ENCODE measurements at regions not wholly inside any gene's neighbourhood (a gene's known extent, or its start where the extent isn't known, plus 50 kb on each side); places are given as distances from the start of the nearest gene placed in this dataset.

DNA sequence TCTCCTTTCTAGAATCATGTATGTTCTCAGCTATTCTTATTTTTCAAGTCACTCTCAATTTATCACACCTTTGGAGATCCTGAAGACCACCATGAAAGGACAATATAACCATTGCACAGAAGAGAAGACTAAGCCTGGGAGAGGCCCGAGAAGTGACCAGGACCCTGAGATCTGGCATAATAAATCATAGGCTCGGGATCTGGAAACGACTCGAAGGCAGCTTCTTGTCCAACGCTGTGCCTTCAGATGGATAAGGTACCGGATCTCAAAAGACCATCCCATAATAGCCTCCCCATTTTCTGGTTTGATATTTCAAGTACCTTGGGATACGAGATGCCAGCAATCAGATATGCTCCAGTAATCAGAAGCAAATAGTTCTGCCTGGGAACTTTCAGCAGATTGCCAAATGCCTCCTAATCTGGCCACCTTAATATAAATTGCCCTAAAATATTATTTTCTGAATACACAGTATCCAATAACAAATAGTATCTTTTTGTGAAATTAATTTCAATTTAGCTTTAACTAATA, 179.2 kb upstream of the ZMIZ1 start:
- Histone ChIP-seq H3K27ac (ENCODE audit: low read depth, low read length) (no peak overlapping the region), H3K9me3 (ENCODE audit: insufficient read depth, low read depth, low read length) (peaks cover 15% of the 10 kb centered on the region), H3K36me3 (ENCODE audit: insufficient read depth, low read length) (no peaks in the 10 kb centered on the region), H3K27me3 (ENCODE audit: insufficient read depth, low read length) (0 out of 2 replicates have a peak, but pooled peaks cover 3% of the 10 kb centered on the region), H3K4me1 (ENCODE audit: insufficient read depth, low read length) (0 out of 2 replicates have a peak, but pooled peaks cover under 1% of the 10 kb centered on the region), H3K4me3 (ENCODE audit: low read length) (no peak overlapping the region), H3K9ac (ENCODE audit: low read depth, low read length) (no peak overlapping the region)
- WGBS = 93% methylated on average over 7 of the region's 7 CpGs

DNA sequence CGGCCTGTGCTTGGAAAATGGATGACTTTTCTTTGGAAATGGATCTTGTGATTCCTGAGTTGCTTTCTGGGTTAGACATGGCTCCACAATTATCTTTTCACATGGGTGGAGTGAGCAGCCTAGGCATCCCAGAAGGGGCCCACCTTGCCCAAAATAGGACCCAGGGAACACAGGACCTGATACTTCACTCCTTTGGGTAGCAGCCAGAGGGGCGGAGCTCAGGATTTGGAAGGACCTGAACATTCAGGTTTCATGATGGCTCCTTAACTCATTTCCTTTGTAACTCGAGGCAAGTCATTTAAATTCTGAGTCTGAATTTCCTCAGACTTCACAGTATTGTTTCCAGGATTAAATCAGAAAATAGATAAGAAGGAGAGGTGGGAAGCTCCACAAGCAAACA, 178.3 kb upstream of the ZMIZ1 start:
- H3K9me3 ChIP-seq (ENCODE audit: insufficient read depth, low read depth, low read length) = peaks cover 13% of the 10 kb centered on the region
- 78% methylated on average over 3 of the region's 3 CpGs for WGBS

DNA sequence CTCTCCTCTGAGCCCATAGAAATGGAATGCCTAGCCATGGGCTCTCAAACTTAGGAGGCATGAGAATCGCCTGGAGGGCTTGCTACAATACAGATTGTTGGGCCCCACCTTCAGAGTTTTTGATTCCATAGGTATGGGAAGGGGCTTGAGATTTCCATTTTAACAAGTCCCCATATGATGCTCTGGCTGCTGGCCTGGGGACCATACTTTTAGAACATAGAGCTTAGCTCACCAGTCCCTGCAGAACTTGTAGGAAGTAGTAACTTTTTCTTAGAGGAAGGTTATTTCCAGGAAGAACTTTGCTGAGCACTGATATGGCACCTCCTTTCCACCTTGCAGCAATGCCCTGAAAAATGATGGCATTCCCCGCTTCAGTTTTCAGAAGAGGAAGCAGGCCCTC, 177.0 kb upstream of the ZMIZ1 start:
- 95% methylated on average over 2 of the region's 2 CpGs for WGBS
- Histone ChIP-seq H3K36me3 (ENCODE audit: insufficient read depth, low read length) (no peaks in the 10 kb centered on the region), H3K4me3 (ENCODE audit: low read length) (no peak overlapping the region)

More for the DNA sequence above, 178.3 kb upstream of the ZMIZ1 start:
- Histone ChIP-seq H3K27ac (ENCODE audit: low read depth, low read length) (no peak overlapping the region), H3K27me3 (ENCODE audit: insufficient read depth, low read length) (0 out of 2 replicates have a peak, but pooled peaks cover 3% of the 10 kb centered on the region), H3K9ac (ENCODE audit: low read depth, low read length) (no peak overlapping the region), H3K4me3 (ENCODE audit: low read length) (no peak overlapping the region), H3K36me3 (ENCODE audit: insufficient read depth, low read length) (no peaks in the 10 kb centered on the region), H3K4me1 (ENCODE audit: insufficient read depth, low read length) (peaks cover 9% of the 10 kb centered on the region)

DNA sequence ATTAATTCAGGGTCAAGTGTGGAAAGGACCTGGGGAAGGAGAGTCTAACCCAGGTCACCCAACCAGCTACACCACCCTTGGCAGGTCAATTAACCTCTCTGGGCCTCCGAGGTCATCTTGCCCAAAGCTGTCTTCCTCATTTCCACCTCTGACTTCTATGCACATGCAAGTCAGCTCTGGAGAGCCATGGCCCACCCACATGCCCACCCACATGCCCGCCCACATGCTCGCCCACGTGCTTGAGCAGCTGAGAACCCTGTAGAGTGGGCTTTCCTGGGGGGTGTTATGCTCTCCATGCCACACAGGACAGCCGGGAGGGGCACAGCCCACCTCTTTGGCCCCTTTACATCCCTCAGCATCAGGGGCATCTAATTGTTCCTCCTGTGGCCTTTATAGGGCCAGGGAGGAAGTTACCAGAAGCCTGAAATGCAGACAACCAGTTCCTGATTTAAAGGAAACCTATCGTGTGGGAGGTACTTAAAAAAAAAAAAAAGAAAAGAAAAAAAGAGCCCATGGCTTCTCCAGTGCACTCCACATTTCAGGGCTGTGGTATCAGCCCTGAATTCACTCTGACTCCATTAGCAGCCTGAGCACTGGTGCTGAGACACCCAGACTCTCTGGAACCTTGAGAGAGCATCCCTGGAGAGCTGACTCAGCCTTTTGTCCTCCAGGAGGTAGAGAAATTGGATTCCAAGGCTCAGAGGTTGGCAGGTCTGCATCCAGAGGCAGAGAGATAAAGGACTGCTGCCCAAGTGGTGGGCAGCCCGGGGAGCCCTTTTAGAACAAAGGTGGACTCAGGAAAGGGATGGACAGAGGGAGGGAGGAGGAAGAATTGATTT, 176.2 kb upstream of the ZMIZ1 start:
- 92% methylated on average over 7 of the region's 7 CpGs for WGBS
- peaks cover 18% of the 10 kb centered on the region for H3K4me1 ChIP-seq (ENCODE audit: insufficient read depth, low read length)
- no peak overlapping the region for H3K9ac ChIP-seq (ENCODE audit: low read depth, low read length)
- H3K36me3 ChIP-seq (ENCODE audit: insufficient read depth, low read length) = no peaks in the 10 kb centered on the region
- H3K9me3 ChIP-seq (ENCODE audit: insufficient read depth, low read depth, low read length) = no peaks in the 10 kb centered on the region
- H3K27ac ChIP-seq (ENCODE audit: low read depth, low read length) = no peak overlapping the region
- H3K4me3 ChIP-seq (ENCODE audit: low read length) = no peak overlapping the region
- 0 out of 2 replicates have a peak, but pooled peaks cover 3% of the 10 kb centered on the region for H3K27me3 ChIP-seq (ENCODE audit: insufficient read depth, low read length)

More for the DNA sequence above, 177.0 kb upstream of the ZMIZ1 start:
- H3K9me3 ChIP-seq (ENCODE audit: insufficient read depth, low read depth, low read length) = peaks cover 2% of the 10 kb centered on the region; the same call in 1 of the 2 replicates
- H3K4me1 ChIP-seq (ENCODE audit: insufficient read depth, low read length) = peaks cover 18% of the 10 kb centered on the region
- 0 out of 2 replicates have a peak, but pooled peaks cover 3% of the 10 kb centered on the region for H3K27me3 ChIP-seq (ENCODE audit: insufficient read depth, low read length)
- no peak overlapping the region for H3K27ac ChIP-seq (ENCODE audit: low read depth, low read length)
- no peak overlapping the region for H3K9ac ChIP-seq (ENCODE audit: low read depth, low read length)

DNA sequence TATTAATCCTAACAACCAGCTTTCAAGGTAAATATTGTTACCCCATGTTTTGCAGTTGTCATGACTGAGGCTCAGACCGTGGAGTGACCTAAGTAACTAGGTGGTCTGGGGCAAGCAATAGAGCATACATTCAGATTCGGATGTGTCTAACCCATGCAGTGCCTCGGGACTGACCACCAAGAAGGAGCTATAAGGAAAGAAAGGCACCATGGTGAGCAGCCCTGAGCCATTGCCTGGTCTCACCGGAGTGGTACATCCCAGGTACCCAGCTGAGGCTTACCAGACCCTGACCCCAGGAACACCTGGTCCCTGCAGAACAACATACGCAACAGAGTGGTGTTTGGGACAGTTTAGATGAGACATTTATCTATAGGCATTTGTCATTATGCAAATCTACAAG, 175.5 kb upstream of the ZMIZ1 start:
- peaks cover 18% of the 10 kb centered on the region for H3K4me1 ChIP-seq (ENCODE audit: insufficient read depth, low read length)
- no peak overlapping the region for H3K4me3 ChIP-seq (ENCODE audit: low read length)
- WGBS = 94% methylated on average over 5 of the region's 5 CpGs
- no peaks in the 10 kb centered on the region for H3K36me3 ChIP-seq (ENCODE audit: insufficient read depth, low read length)
- H3K9me3 ChIP-seq (ENCODE audit: insufficient read depth, low read depth, low read length) = no peaks in the 10 kb centered on the region
- H3K27ac ChIP-seq (ENCODE audit: low read depth, low read length) = no peak overlapping the region
- H3K27me3 ChIP-seq (ENCODE audit: insufficient read depth, low read length) = 0 out of 2 replicates have a peak, but pooled peaks cover 3% of the 10 kb centered on the region
- no peak overlapping the region for H3K9ac ChIP-seq (ENCODE audit: low read depth, low read length)

DNA sequence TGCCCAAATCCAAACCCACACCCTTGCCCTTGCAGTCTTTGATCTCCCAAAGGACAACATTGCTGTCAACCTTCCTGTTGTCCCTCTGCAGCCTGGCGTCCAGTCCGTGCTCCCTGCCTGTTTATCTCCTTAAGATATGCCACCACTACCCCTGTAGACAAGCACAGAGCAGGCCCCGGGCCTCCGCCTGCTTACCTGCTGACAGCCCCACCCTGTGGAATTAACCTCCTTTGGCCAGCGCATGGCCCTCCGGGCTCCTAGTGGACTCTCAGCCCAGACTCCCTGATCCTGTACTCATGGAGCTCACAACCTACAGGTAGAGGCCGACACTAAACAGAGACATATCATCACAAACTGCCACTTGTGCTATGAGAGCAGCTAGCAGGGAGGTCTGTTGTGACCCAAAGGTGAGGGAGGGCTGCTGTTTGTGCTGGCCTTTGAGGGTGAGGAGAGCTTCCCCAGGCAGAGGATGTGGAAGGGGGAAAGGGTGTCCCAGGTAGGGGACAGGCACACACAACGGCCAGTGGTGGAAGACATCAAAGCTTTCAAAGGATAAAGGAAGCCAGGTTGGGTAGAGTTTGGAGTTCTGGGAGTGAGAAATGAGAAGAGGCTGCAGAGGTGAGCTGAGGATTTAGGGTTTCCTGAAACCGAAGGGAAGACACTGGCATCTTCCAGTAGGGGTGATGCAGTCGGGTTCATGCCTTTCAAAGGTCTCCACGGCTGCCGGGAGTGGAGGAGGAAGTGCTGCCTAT, 174.5 kb upstream of the ZMIZ1 start:
- no peak overlapping the region for H3K27ac ChIP-seq (ENCODE audit: low read depth, low read length)
- no peak overlapping the region for H3K4me3 ChIP-seq (ENCODE audit: low read length)
- peaks cover 18% of the 10 kb centered on the region for H3K4me1 ChIP-seq (ENCODE audit: insufficient read depth, low read length)
- H3K36me3 ChIP-seq (ENCODE audit: insufficient read depth, low read length) = no peaks in the 10 kb centered on the region
- no peaks in the 10 kb centered on the region for H3K9me3 ChIP-seq (ENCODE audit: insufficient read depth, low read depth, low read length)
- H3K9ac ChIP-seq (ENCODE audit: low read depth, low read length) = no peak overlapping the region
- H3K27me3 ChIP-seq (ENCODE audit: insufficient read depth, low read length) = no peaks in the 10 kb centered on the region
- 86% methylated on average over 12 of the region's 12 CpGs for WGBS

DNA sequence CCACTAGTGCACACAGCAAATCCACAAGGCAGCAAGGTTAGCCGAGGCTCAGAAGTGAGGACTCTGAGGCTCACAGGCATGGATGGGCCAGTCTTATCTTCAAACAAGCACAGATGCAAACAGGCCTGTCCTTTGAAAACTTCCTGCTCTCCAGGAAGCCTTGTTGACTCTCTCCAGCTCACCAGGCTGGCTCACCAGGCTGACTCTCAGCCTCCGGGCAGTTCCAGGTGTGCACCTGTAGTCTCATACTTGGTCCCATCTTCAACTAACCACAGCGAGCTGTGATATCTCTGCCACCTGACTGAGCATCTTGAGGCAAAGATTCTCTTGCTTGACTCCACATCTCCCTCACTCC, 173.9 kb upstream of the ZMIZ1 start:
- Histone ChIP-seq H3K4me1 (ENCODE audit: insufficient read depth, low read length) (peaks cover 18% of the 10 kb centered on the region), H3K9ac (ENCODE audit: low read depth, low read length) (no peak overlapping the region), H3K27me3 (ENCODE audit: insufficient read depth, low read length) (no peaks in the 10 kb centered on the region), H3K36me3 (ENCODE audit: insufficient read depth, low read length) (no peaks in the 10 kb centered on the region), H3K9me3 (ENCODE audit: insufficient read depth, low read depth, low read length) (no peaks in the 10 kb centered on the region), H3K4me3 (ENCODE audit: low read length) (no peak overlapping the region), H3K27ac (ENCODE audit: low read depth, low read length) (no peak overlapping the region)
- WGBS = 74% methylated on average over 3 of the region's 3 CpGs

DNA sequence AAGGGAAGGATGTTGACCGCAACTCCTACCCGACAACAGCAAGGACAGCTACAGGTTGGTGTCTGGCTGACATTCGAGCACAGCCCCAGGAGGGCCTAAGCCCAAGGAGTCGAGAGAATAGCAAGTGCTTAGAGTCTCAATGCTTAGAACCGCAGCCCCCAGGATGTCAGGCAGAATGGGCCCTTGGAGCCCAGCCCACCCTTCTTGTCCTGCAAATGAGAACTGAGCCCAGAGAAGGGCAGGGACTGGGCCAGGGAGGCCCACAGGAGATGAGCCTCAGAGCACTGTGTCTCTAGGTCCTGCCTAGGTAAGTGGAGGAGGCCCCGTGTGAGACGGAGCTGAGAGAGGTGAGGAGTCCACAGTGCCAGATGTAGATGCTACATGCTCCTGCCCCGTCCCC, 173.3 kb upstream of the ZMIZ1 start:
- H3K27me3 ChIP-seq (ENCODE audit: insufficient read depth, low read length) = no peaks in the 10 kb centered on the region
- no peak overlapping the region for H3K9ac ChIP-seq (ENCODE audit: low read depth, low read length)
- peaks cover 18% of the 10 kb centered on the region for H3K4me1 ChIP-seq (ENCODE audit: insufficient read depth, low read length)
- H3K4me3 ChIP-seq (ENCODE audit: low read length) = no peak overlapping the region
- H3K36me3 ChIP-seq (ENCODE audit: insufficient read depth, low read length) = no peaks in the 10 kb centered on the region
- no peaks in the 10 kb centered on the region for H3K9me3 ChIP-seq (ENCODE audit: insufficient read depth, low read depth, low read length)
- H3K27ac ChIP-seq (ENCODE audit: low read depth, low read length) = no peak overlapping the region
- WGBS = 57% methylated on average over 8 of the region's 8 CpGs

DNA sequence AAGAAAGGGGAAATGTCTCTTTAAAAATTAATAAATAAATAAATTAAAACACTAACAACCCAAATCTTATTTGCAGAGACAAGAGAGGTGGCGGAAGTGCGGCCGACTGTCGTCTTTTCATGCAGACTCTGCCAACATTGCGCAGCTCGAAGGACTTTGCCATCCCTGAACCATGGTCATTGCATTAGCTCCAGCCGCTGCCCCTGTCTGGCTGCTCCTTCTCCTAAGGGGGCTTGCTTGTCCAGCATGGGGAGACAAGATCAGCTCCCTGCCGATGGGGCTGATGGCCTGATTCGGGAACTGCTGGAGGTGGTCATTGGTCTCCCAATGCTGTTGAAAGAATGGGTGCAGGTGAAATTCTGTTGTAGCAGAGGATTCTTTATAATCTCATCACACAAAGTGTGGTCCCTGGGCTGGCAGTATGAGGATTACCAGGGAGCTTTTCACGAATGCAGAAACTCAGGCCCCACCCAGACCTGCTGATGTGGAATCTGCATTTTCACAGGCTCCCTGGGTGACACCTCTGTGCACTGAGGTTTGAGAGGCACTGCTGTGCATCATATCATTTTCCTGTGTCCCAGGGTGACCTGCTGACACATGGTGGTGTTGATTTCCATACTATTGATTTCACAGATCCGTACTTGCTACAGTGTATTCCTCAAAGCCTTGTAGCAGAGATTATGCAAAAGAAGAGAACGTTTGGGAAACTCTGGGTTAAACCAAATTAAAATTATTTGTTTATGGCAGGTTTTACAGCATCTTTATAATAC, 172.4 kb upstream of the ZMIZ1 start:
- H3K9ac ChIP-seq (ENCODE audit: low read depth, low read length) = no peak overlapping the region
- H3K36me3 ChIP-seq (ENCODE audit: insufficient read depth, low read length) = no peaks in the 10 kb centered on the region
- peaks cover 18% of the 10 kb centered on the region for H3K4me1 ChIP-seq (ENCODE audit: insufficient read depth, low read length)
- 85% methylated on average over 12 of the region's 12 CpGs for WGBS
- no peaks in the 10 kb centered on the region for H3K9me3 ChIP-seq (ENCODE audit: insufficient read depth, low read depth, low read length)
- H3K27ac ChIP-seq (ENCODE audit: low read depth, low read length) = no peak overlapping the region
- H3K27me3 ChIP-seq (ENCODE audit: insufficient read depth, low read length) = no peaks in the 10 kb centered on the region
- no peak overlapping the region for H3K4me3 ChIP-seq (ENCODE audit: low read length)

DNA sequence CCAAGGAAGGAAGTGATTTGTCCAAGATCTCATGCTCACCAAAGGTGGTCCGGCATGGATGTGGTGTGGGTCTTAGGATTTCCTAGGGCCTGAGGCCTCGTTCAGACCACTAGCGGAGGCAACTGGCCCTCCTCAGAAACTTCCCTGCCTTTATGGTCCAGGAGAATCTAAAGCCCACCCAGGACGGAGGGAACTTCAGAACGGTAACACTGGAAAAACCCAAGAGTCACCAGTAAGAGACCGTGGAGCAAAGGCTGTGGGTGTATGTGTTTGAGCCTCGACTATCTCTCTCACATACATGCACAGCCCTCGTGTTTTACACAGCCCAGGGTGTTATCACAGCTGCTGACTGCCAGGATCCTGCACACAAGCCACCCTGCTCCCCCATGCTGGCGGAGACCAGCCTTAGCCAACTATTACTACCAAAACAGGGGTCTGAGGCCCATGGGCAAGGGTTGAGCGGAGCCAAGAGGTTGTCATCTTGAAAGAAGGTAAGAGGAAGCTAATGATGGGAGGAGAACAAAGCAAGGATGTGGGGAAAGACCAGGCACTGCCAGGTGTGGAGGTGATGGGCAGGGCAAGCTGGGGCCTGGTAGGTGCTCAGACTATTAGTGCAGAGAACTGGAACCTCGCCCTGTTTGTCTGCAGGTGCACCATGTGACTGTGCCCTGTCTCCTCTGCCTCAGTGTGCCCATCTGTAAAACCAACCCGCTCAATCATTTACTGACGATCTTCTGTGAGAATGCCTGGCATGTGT, 170.2 kb upstream of the ZMIZ1 start:
- WGBS = 95% methylated on average over 13 of the region's 13 CpGs
- Histone ChIP-seq H3K27ac (ENCODE audit: low read depth, low read length) (no peak overlapping the region), H3K9ac (ENCODE audit: low read depth, low read length) (no peak overlapping the region), H3K36me3 (ENCODE audit: insufficient read depth, low read length) (no peaks in the 10 kb centered on the region), H3K9me3 (ENCODE audit: insufficient read depth, low read depth, low read length) (no peaks in the 10 kb centered on the region), H3K4me1 (ENCODE audit: insufficient read depth, low read length) (peaks cover 18% of the 10 kb centered on the region), H3K4me3 (ENCODE audit: low read length) (no peak overlapping the region), H3K27me3 (ENCODE audit: insufficient read depth, low read length) (no peaks in the 10 kb centered on the region)

Measured in HUES64 (cell line).